GM23248 (cell line): ENCODE measurements at regions not wholly inside any gene's neighbourhood (a gene's known extent, or its start where the extent isn't known, plus 50 kb on each side); places are given as distances from the start of the nearest gene placed in this dataset.

ENCODE experiments used
- EZH2 ChIP-seq: fragments of 200-600 bp; sonication (generic); IDR thresholded peaks from 2 replicates; pipeline ENCODE4 v1.6.1; 2018; ENCODE audit warnings: antibody characterized with exemption, mild to moderate bottlenecking; ENCODE audit not compliant: insufficient read depth, poor library complexity, severe bottlenecking
- EZH2phosphoT487 ChIP-seq: fragments of 200-600 bp; sonication (generic); IDR thresholded peaks from 2 replicates; pipeline ENCODE4 v1.6.1; 2018; ENCODE audit warnings: antibody characterized with exemption, moderate library complexity, mild to moderate bottlenecking, low read depth; ENCODE audit not compliant: insufficient read depth

DNA sequence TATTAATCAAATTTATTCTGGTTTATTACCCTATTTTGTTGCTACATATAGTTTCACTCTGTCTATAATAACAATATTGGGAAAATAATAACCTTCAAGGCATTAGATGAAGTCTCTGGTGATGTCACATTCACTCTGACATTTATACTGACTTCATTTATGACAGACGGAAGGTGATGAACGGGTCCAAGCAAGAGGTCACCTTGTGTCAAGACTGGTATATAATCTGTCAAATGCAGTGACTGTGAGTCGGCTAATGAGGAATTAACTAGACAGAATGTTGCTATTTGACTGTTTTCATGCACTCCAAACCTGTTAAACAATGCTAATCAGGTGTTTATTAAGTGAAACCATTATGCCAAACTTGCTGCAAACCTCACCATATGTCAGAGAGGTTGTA, 800.5 kb upstream of the KLHL1 start:
- TF ChIP-seq EZH2 (no peak), EZH2phosphoT487 (no peak)
